Neural cell (in vitro differentiated cells): ENCODE measurements at regions not wholly inside any gene's neighbourhood (a gene's known extent, or its start where the extent isn't known, plus 50 kb on each side); places are given as distances from the start of the nearest gene placed in this dataset.

Experiments used
- H2AFZ ChIP-seq: fragments of 200-600, 300-800 bp; sonication (generic), shearing (Covaris generic); 2 replicates; pipeline ENCODE4 v1.6.0; 2014; ENCODE audit warnings: low read depth, mild to moderate bottlenecking, antibody characterized with exemption, low read length, moderate library complexity
- H3F3A ChIP-seq: fragments of 200-600 bp; shearing (Covaris generic); 2 replicates; pipeline ENCODE4 v1.6.1; 2016; ENCODE audit warnings: mild to moderate bottlenecking, moderate library complexity, mixed read lengths, antibody characterized with exemption, low read length; ENCODE audit not compliant: insufficient read depth, poor library complexity, severe bottlenecking
- H3K27ac ChIP-seq: fragments of 200-600, 300-800 bp; sonication (generic), shearing (Covaris generic); 2 replicates; pipeline ENCODE4 v1.5.1; 2014; ENCODE audit warnings: mild to moderate bottlenecking, low read length, moderate library complexity
- H3K27me3 ChIP-seq: fragments of 300-800, 200-600 bp; sonication (generic), shearing (Covaris generic); 2 replicates; pipeline ENCODE4 v1.6.0; 2014; ENCODE audit warnings: mild to moderate bottlenecking, low read depth, low read length, moderate library complexity; ENCODE audit not compliant: insufficient read depth
- H3K36me3 ChIP-seq: fragments of 300-800, 200-600 bp; sonication (generic), shearing (Covaris generic); 2 replicates; pipeline ENCODE4 v1.5.1; 2014; ENCODE audit warnings: mild to moderate bottlenecking, antibody characterized with exemption, low read length, moderate library complexity; ENCODE audit not compliant: insufficient read depth
- H3K4me2 ChIP-seq: fragments of 300-800, 200-600 bp; sonication (generic), shearing (Covaris generic); 2 replicates; pipeline ENCODE4 v1.6.0; 2014; ENCODE audit warnings: mild to moderate bottlenecking, low read length
- H3K4me3 ChIP-seq: fragments of 300-800, 200-600 bp; sonication (generic), shearing (Covaris generic); 2 replicates; pipeline ENCODE4 v1.5.1; 2014; ENCODE audit warnings: mild to moderate bottlenecking, low read length, moderate library complexity
- H3K79me2 ChIP-seq: fragments of 200-600 bp; shearing (Covaris generic); replicated peaks from 2 replicates; pipeline ENCODE4 v1.6.0; 2014; ENCODE audit warnings: mild to moderate bottlenecking, low read length, moderate library complexity; ENCODE audit not compliant: insufficient read depth
- H3K9ac ChIP-seq: fragments of 300-800, 200-600 bp; sonication (generic), shearing (Covaris generic); 2 replicates; pipeline ENCODE4 v1.6.1; 2016; ENCODE audit warnings: mild to moderate bottlenecking, low read length, mixed read lengths
- H3K9me2 ChIP-seq: fragments of 200-600 bp; shearing (Covaris generic); 2 replicates; pipeline ENCODE4 v1.6.1; 2016; ENCODE audit warnings: mild to moderate bottlenecking, low read length, mixed read lengths; ENCODE audit not compliant: insufficient read depth
- H3K9me3 ChIP-seq: fragments of 200-600, 300-800 bp; sonication (generic), shearing (Covaris generic); 2 replicates; pipeline ENCODE4 v1.6.1; 2016; ENCODE audit warnings: mild to moderate bottlenecking, mixed run types, low read length, moderate library complexity, mixed read lengths
- H4K20me1 ChIP-seq: fragments of 200-600 bp; shearing (Covaris generic); 2 replicates; pipeline ENCODE4 v1.6.1; 2016; ENCODE audit warnings: mild to moderate bottlenecking, mixed run types; ENCODE audit not compliant: insufficient read depth
- CTCF ChIP-seq: fragments of 450-650 bp; IDR thresholded peaks from 2 replicates; pipeline ENCODE4 v1.5.1; 2014; ENCODE audit warnings: antibody characterized with exemption, mild to moderate bottlenecking, moderate library complexity; ENCODE audit not compliant: poor library complexity, severe bottlenecking
- EP300 ChIP-seq: fragments of 450-650 bp; conservative IDR thresholded peaks from 2 replicates; pipeline ENCODE4 v1.6.1; 2014; ENCODE audit warnings: antibody characterized with exemption, mild to moderate bottlenecking, moderate library complexity; ENCODE audit not compliant: poor library complexity, severe bottlenecking
- POLR2AphosphoS5 ChIP-seq: IDR thresholded peaks from 2 replicates; pipeline ENCODE4 v1.6.1; 2012
- RAD21 ChIP-seq: fragments of 450-650 bp; conservative IDR thresholded peaks from 2 replicates; pipeline ENCODE4 v1.6.1; 2014; ENCODE audit warnings: antibody characterized with exemption, mild to moderate bottlenecking, moderate library complexity
- small RNA-seq, 3 experiments: library from RNA; depleted of rRNA; stranded (forward); fragments of <200 nt; gene quantifications; one replicate each; pipeline ENCODE3, GENCODE V24; 2012

- TF ChIP-seq POLR2AphosphoS5 (no peak), EP300 (no peak), RAD21 (no peak), CTCF (no peak)
- Histone ChIP-seq H3K9me2 (no peaks in the 10 kb centered on the region), H3K27me3 (no peaks in the 10 kb centered on the region)
Measured at GRCh38 chr13:91297503-91297902, 50.0 kb upstream of the MIR17HG start.

More at GRCh38 chr13:91297503-91297902, 50.0 kb upstream of the MIR17HG start:
- no peaks in the 10 kb centered on the region for H3K36me3 ChIP-seq
- no peaks in the 10 kb centered on the region for H3K9me3 ChIP-seq
- H4K20me1 ChIP-seq = no peaks in the 10 kb centered on the region
- H3K9ac ChIP-seq = no peak overlapping the region
- H3K4me2 ChIP-seq = no peak overlapping the region
- no peak overlapping the region for H3K27ac ChIP-seq
- no peaks in the 10 kb centered on the region for H3K79me2 ChIP-seq
- no peak overlapping the region for H3K4me3 ChIP-seq
- H3F3A ChIP-seq = no peaks in the 10 kb centered on the region
- no peak overlapping the region for H2AFZ ChIP-seq

Small RNAs in the stretch of these regions (small RNA-seq; reads per million reads assigned to genes)
- 0 reads per million in 3 experiments for gene AL445647.2
- gene BRK1P2 = 0 reads per million in 3 experiments
- gene RF00212 = 0 reads per million in 3 experiments
- 0 reads per million in 3 experiments for gene RNA5SP34
- 0 reads per million in 3 experiments for gene RNU6-75P
